Amygdala (tissue), 56 donors: ENCODE measurements at regions not wholly inside any gene's neighbourhood (a gene's known extent, or its start where the extent isn't known, plus 50 kb on each side); places are given as distances from the start of the nearest gene placed in this dataset.

Experiments
- DNase-seq, 56 donors: peaks; one replicate each; lab custom pipeline; 2025; lab: John Stamatoyannopoulos, UW

DNA sequence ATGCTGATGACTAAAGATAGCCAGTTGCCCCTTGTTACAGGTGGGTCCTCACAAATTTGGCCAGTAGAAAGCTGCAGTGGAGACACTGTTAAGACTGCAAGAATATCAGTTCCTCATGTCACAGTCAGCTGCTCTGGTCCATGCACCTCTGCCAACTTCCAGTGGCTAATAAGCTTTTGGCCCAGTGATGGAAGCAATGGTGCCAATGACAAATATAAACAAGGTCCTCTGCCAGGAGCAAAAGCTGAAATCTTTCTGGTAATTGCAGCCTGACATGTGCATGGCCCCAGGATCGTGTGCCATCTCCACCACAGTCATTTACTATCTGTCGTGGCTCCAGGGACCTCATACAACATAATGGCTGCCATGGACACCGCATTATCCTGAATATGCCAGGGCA, 85.4 kb upstream of the TMEM260 start:
- DNase-seq: peak in 1 of 56 donors; percentile 3

DNA sequence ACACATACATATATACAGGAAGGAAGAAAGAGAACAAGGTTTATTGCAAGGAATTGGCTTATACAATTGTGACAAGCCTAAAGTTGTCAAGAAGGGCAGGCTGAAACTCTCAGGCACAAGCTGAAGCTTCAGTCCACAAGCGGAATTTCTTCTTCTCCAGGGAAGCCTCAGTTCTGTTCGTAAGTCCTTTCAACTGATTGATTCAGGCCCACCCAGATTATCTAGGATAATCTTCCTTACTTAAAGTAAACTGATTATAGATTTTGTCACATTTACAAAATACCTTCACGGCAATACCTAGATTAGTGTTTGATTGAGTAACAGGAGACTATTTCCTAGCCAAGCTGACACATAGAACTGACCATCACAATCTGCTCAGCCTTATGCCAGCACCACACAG, 81.5 kb upstream of the TMEM260 start:
- DNase-seq: no peak

DNA sequence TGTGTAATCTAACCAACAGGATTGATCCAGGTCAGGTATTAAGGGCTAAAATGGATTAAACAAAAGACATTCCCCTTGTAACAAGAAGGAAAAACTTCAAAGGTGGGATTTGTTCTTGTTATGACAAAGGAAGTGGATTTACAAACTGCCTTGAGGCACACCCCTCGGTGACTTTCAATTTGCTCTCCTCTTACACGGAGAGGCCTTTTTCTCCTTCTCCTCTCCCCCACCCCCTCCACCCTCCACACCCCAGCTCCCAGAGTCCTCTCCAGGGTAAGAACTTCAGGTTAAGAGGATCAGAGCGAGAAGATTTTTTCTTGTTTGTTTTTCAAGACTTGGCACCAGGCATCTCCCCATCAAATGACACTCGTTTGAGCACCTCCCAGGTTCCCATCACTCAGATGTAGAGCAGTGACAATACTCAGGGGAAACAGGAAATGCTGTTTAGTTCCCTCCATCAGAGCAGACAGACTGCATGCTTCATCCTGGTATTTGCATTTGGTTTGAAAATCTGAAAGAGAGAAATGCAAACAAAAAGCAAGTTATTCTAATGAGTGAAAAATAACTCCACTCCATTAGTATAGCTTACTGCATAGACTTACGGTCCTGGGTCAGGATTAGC, 77.6 kb upstream of the TMEM260 start:
- no peak for DNase-seq

DNA sequence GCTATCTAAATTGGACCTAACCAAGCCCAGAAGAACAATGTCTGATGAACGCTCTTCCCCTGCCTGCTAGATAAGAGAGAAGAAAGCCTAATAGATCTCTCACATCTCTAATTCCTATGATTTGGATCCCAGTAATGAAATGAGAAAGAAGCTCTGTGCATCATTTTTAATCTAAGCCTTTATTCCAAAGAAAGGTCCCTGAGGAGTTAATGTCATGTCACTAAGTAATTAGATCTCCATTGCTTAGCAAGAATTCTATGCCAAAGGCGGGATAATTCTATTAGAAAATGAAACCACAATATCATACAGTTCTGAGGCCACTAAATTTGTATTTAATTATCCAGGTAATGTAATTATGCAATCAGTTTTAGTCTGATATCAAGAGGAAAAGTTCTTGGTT, 74.2 kb upstream of the TMEM260 start:
- no peak for DNase-seq

DNA sequence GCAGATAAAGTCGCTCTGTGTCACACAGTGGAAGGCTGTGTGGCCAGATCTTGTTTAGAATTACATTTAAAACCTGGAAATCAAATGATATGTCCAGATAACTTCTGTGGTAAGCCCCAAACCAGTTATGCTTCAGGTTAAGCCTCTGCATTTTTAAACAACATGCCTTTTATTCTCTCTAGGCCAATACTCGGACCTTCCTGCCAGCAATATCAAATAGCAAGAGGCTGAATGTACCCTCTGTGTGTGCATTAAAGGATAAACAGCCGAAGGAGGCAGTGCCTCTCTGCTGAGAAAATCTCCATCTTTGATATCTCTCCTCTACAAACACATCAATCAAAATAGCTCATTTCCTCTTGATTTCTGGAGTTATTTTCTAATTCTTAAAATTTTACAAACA, 67.1 kb upstream of the TMEM260 start:
- no peak for DNase-seq

DNA sequence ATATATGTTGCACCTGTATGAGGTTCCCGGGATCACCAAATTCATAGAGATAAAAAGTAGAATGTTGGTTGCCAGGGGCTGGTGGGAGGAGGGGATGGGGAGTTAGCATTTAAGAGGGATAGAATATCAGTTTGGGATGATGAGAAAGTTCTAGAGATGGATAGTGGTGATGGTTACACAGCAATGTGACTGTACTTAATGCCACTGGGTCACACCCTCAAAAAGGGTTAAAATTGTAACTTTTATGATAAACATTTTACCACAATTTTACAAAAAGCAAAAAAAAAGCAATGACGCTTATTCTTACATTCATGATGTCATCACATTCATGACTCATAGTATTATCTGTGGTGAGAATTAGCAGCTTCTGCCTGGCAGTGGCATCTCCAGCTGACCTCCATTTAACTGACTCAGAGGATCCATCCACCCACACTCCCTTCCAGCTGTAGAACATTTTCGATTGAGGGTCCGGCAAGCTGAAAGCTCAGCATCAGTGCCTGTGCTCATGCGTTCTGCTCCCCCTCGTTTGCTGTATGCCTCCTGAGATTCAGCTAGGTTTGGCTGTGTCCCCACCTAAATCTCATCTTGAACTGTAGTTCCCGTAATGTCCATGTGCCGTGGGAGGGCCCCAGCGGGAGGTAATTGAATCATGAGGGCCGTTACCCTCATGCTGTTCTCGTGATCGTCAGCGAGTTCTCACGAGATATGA, 64.8 kb upstream of the TMEM260 start:
- no peak for DNase-seq

DNA sequence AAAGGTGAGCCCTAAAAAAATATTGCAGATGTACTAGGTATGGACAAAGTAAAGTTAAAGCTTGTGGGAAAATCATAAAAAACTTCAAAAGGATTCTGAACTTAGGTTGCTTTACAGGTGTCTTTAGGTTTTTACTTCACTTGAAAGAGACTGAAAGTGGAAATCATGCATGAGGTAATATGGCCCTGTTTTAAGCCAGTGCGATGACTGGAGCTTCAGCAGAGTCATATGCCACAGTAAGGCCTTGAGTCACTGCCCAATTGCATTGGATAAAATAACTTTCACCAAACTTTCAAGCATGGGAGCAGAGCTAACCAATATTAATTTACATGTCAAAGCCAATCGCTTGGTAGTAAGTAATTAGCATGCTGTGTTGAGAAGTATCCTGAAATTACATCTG, 63.9 kb upstream of the TMEM260 start:
- DNase-seq: no peak

DNA sequence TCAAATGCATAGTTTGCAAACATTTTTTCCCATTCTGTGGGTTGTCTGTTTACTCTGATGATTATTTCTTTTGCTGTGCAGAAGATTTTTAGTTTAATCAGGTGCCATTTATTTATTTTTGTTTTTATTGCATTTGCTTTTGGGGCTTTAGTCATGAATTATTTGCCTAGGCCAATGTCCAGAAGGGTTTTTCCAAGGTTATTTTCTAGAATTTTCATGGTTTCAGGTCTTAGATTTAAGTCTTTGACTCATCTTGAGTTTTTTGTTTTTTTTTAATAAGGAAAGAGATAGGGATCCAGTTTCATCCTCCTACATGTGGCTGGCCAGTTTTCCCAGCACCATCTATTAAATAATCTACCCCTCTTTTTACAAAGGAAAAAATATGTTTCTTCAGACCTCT, 57.2 kb upstream of the TMEM260 start:
- no peak for DNase-seq

DNA sequence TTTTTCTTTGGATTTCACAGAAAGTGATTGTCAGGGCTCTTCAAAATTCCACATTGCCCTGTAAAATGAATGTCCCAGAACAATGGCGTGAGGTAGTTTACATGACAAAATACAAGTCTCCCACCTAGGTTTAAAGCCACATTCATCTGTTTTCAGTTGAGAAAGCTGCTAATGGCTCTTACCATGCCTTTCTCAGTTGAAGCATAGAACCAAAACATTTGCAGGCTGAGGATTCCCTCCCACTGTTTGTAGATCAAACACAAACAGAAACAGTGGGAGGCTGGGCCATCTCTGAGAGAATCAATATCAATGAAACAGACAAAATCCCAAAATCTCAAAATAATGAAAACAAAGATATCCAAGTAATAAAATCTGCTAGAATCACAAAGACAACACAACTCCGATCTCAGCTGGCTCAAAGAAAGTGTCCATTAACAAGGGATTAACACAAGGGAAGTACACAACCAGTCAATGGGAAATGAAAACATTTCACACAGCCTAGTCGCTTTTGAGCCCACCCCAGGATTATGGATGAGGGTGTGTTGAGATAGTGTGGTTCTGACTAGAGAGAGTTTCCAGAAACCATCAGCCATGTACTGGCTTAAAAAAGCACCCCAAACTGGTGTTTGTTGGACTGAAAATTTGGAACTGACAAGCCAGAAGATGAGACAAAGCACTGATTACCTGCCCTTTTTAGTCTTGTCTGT, 54.5 kb upstream of the TMEM260 start:
- no peak for DNase-seq

DNA sequence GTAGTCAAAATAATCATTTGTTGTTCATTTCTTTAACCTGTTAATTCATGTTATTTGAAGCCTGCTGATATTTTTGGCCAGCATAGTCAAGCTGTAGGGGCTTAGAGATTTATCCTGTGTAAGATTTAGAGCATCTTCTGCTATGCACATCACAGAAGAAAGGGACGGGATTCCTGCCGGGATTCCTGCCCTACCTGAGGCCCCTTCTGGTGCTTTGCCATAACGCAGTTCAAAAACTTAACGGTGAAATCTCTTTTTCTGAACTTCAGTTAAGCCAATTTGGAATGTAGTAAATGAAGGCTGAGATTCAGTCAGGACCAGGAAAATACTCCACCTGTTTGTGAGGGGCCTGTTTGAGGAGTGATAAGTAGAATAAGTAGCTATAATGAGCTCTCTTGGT, 50.7 kb upstream of the TMEM260 start:
- no peak for DNase-seq
